HG02885 (cell line): ENCODE measurements at regions not wholly inside any gene's neighbourhood (a gene's known extent, or its start where the extent isn't known, plus 50 kb on each side); places are given as distances from the start of the nearest gene placed in this dataset.
"Not testable (repeated sequence)": the region's sequence is repeated elsewhere in the genome, so short reads cannot be mapped to it uniquely, and the experiment has no call there.

ENCODE experiments used
- ATAC-seq: cut with Tn5 transposase; IDR thresholded peaks from one replicate; pipeline ENCODE4 v1.9.1; 2021; ENCODE audit warnings: mild to moderate bottlenecking; ENCODE audit not compliant: unreplicated experiment, poor library complexity

- no peak for ATAC-seq
Measured at GRCh38 chr3:95752199-95752598, 1062.2 kb upstream of the EPHA6 start.

- ATAC-seq: no peak
Measured at GRCh38 chr3:95758707-95759106, 1055.7 kb upstream of the EPHA6 start.

- no peak for ATAC-seq
Measured at GRCh38 chr3:95759614-95760301, 1054.6 kb upstream of the EPHA6 start.

- no peak for ATAC-seq
Measured at GRCh38 chr3:95775486-95776094, 1038.8 kb upstream of the EPHA6 start.

- ATAC-seq: no peak
Measured at GRCh38 chr3:95781598-95781997, 1032.8 kb upstream of the EPHA6 start.

GRCh38 chr3:95789111-95789510, 1025.3 kb upstream of the EPHA6 start:
- no peak for ATAC-seq

GRCh38 chr3:95797081-95797480, 1017.3 kb upstream of the EPHA6 start:
- no peak for ATAC-seq

GRCh38 chr3:95798628-95799027, 1015.8 kb upstream of the EPHA6 start:
- ATAC-seq: no peak

- ATAC-seq: no peak
Measured at GRCh38 chr3:95810462-95810861, 1003.9 kb upstream of the EPHA6 start.

GRCh38 chr3:95813244-95813643, 1001.1 kb upstream of the EPHA6 start:
- no peak for ATAC-seq

GRCh38 chr3:95815828-95816227, 998.6 kb upstream of the EPHA6 start:
- ATAC-seq: no peak

GRCh38 chr3:95826419-95826818, 988.0 kb upstream of the EPHA6 start:
- ATAC-seq: no peak

GRCh38 chr3:95832146-95832545, 982.2 kb upstream of the EPHA6 start:
- no peak for ATAC-seq

- not testable (repeated sequence) for ATAC-seq
Measured at GRCh38 chr3:95860628-95861027, 953.8 kb upstream of the EPHA6 start.

GRCh38 chr3:95883801-95884200, 930.6 kb upstream of the EPHA6 start:
- no peak for ATAC-seq

GRCh38 chr3:95886616-95887015, 927.8 kb upstream of the EPHA6 start:
- ATAC-seq: no peak

GRCh38 chr3:95887114-95887513, 927.3 kb upstream of the EPHA6 start:
- no peak for ATAC-seq

- ATAC-seq: no peak
Measured at GRCh38 chr3:95894820-95895219, 919.6 kb upstream of the EPHA6 start.

- no peak for ATAC-seq
Measured at GRCh38 chr3:95899494-95899893, 914.9 kb upstream of the EPHA6 start.

GRCh38 chr3:95899911-95900310, 914.5 kb upstream of the EPHA6 start:
- no peak for ATAC-seq

- no peak for ATAC-seq
Measured at GRCh38 chr3:95901948-95902347, 912.4 kb upstream of the EPHA6 start.

GRCh38 chr3:95905182-95905581, 909.2 kb upstream of the EPHA6 start:
- no peak for ATAC-seq
